OCI-LY7 (cell line): ENCODE measurements at regions not wholly inside any gene's neighbourhood (a gene's known extent, or its start where the extent isn't known, plus 50 kb on each side); places are given as distances from the start of the nearest gene placed in this dataset.

ENCODE experiments used
- BruUV-seq: library from RNA; stranded (reverse); fragments of 400-500 nt; replicated peaks from 2 replicates; lab custom pipeline; 2021; lab: Mats Ljungman, UMichigan
- CTCF ChIA-PET: fragments of 300-600 bp; sonication (Branson Sonifier 250); formaldehyde crosslinking; loops from one replicate; lab custom pipeline; 2022; ENCODE audit warnings: antibody characterized with exemption; ENCODE audit not compliant: unreplicated experiment; lab: Charles Lee
- POLR2A ChIA-PET: fragments of 300-600 bp; sonication (Branson Sonifier 250); formaldehyde crosslinking; loops from one replicate; lab custom pipeline; 2022; ENCODE audit warnings: antibody characterized with exemption; lab: Charles Lee
- DNase-seq: peaks from one replicate; pipeline ENCODE4 v3.0.0-alpha.2; 2015; ENCODE audit warnings: low spot score
- H2AFZ ChIP-seq: fragments of 200-600 bp; sonication (generic), shearing (Covaris generic); 2 replicates; pipeline ENCODE4 v1.6.1; 2014; ENCODE audit warnings: mild to moderate bottlenecking, antibody characterized with exemption, low read length, moderate library complexity
- H3K27ac ChIP-seq: fragments of 200-600 bp; sonication (generic); 2 replicates; pipeline ENCODE4 v1.5.1; 2014; ENCODE audit warnings: mixed run types, low read depth, mild to moderate bottlenecking, moderate library complexity, low read length, inconsistent platforms; ENCODE audit not compliant: poor library complexity, severe bottlenecking
- H3K36me3 ChIP-seq: fragments of 200-600 bp; sonication (generic); 2 replicates; pipeline ENCODE4 v1.6.1; 2014; ENCODE audit warnings: mild to moderate bottlenecking, antibody characterized with exemption, low read length, moderate library complexity, mixed read lengths; ENCODE audit not compliant: insufficient read depth
- H3K4me1 ChIP-seq: fragments of 200-600 bp; sonication (generic); 2 replicates; pipeline ENCODE4 v1.5.1; 2014; ENCODE audit warnings: mild to moderate bottlenecking, low read length; ENCODE audit not compliant: insufficient read depth, poor library complexity, severe bottlenecking
- H3K4me2 ChIP-seq: fragments of 200-600 bp; sonication (generic); 2 replicates; pipeline ENCODE4 v1.6.1; 2014; ENCODE audit warnings: mild to moderate bottlenecking, low read length
- H3K4me3 ChIP-seq: fragments of 200-600 bp; sonication (generic); 2 replicates; pipeline ENCODE4 v1.5.1; 2014; ENCODE audit warnings: mild to moderate bottlenecking, low read depth, low read length; ENCODE audit not compliant: poor library complexity, severe bottlenecking
- H3K79me2 ChIP-seq: fragments of 200-600 bp; sonication (generic); 2 replicates; pipeline ENCODE4 v1.6.1; 2016; ENCODE audit warnings: low read depth, mild to moderate bottlenecking, low read length, moderate library complexity, mixed read lengths; ENCODE audit not compliant: insufficient read depth
- H3K9me2 ChIP-seq: fragments of 200-600 bp; sonication (generic); 2 replicates; pipeline ENCODE4 v1.6.1; 2016; ENCODE audit warnings: mild to moderate bottlenecking, low read length, mixed read lengths; ENCODE audit not compliant: insufficient read depth
- H3K9me3 ChIP-seq: fragments of 200-600 bp; sonication (generic); 2 replicates; pipeline ENCODE4 v1.6.1; 2014; ENCODE audit warnings: mild to moderate bottlenecking, mixed run types, low read length, mixed read lengths
- H4K20me1 ChIP-seq: fragments of 200-600 bp; sonication (generic); 2 replicates; pipeline ENCODE4 v1.6.1; 2014; ENCODE audit warnings: mild to moderate bottlenecking, antibody characterized with exemption, low read length, moderate library complexity, mixed read lengths; ENCODE audit not compliant: insufficient read depth
- EZH2phosphoT487 ChIP-seq: fragments of 200-600 bp; sonication (generic); IDR thresholded peaks from 2 replicates; pipeline ENCODE4 v1.6.1; 2018; ENCODE audit warnings: low read depth, borderline replicate concordance, mild to moderate bottlenecking, mixed run types, antibody characterized with exemption, low read length, moderate library complexity, mixed read lengths
- intact Hi-C: fragments of 100-400 bp; cut with micrococcal nuclease; formaldehyde crosslinking; loops from one replicate; pipeline ENCODE4 v1.10.0; 2022; ENCODE audit not compliant: unreplicated experiment
- TF ChIP-seq, protein P1 (sequence below): fragments of 200-600 bp; sonication (generic); conservative IDR thresholded peaks from 2 replicates; pipeline ENCODE4 v1.5.1; 2014; ENCODE audit warnings: mild to moderate bottlenecking, antibody characterized with exemption, low read length, moderate library complexity, mixed read lengths

GRCh38 chr10:120984221-120984620, 133.1 kb downstream of the WDR11 start:
- Histone ChIP-seq H3K4me1 (no peaks in the 10 kb centered on the region), H4K20me1 (no peaks in the 10 kb centered on the region), H3K9me3 (no peaks in the 10 kb centered on the region), H3K27ac (no peak overlapping the region), H3K4me3 (no peak overlapping the region), H3K36me3 (no peaks in the 10 kb centered on the region), H3K9me2 (no peaks in the 10 kb centered on the region), H2AFZ (no peak overlapping the region), H3K4me2 (no peak overlapping the region), H3K79me2 (no peaks in the 10 kb centered on the region)
- intact Hi-C loops: no loop called here
- no TSS peak for BruUV-seq
- TF ChIP-seq EZH2phosphoT487: no peak
- TF ChIP-seq, protein P1, sequence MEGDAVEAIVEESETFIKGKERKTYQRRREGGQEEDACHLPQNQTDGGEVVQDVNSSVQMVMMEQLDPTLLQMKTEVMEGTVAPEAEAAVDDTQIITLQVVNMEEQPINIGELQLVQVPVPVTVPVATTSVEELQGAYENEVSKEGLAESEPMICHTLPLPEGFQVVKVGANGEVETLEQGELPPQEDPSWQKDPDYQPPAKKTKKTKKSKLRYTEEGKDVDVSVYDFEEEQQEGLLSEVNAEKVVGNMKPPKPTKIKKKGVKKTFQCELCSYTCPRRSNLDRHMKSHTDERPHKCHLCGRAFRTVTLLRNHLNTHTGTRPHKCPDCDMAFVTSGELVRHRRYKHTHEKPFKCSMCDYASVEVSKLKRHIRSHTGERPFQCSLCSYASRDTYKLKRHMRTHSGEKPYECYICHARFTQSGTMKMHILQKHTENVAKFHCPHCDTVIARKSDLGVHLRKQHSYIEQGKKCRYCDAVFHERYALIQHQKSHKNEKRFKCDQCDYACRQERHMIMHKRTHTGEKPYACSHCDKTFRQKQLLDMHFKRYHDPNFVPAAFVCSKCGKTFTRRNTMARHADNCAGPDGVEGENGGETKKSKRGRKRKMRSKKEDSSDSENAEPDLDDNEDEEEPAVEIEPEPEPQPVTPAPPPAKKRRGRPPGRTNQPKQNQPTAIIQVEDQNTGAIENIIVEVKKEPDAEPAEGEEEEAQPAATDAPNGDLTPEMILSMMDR: no peak
- ChIA-PET CTCF (no interaction called here), POLR2A (no interaction called here)
- no peak for DNase-seq

DNA sequence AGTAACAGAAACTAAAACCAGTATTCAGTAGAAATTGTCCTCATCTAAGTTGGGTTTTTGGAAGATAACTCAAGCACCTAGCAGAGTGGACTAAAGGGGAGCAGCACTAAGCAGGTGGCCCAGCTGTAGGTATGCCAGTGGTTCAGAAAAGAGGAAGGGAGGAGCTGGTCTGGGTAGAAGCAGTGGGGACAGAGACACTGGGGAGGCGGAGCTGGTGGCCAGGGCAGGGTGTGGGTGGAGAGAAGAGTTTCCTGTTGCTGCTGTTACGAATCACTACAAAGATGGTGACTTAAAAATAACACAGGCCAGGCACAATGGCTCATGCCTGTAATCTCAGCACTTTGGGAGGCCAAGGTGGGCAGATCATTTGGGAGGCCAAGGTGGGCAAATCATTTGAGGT, 136.2 kb downstream of the WDR11 start:
- no peak overlapping the region for H3K4me3 ChIP-seq
- no peak overlapping the region for H3K27ac ChIP-seq
- POLR2A ChIA-PET: interaction anchor here (0.6 kb wide), 1 partner anchor 1400 kb away, joined by 3 read pairs; no protein-coding TSS in a partner anchor
- no peak for DNase-seq
- TF ChIP-seq EZH2phosphoT487: no peak
- TF ChIP-seq, protein P1: no peak
- no TSS peak for BruUV-seq
- no peak overlapping the region for H3K4me2 ChIP-seq
- no peaks in the 10 kb centered on the region for H3K9me2 ChIP-seq
- no peak overlapping the region for H2AFZ ChIP-seq
- H3K9me3 ChIP-seq: no peaks in the 10 kb centered on the region
- no peaks in the 10 kb centered on the region for H3K79me2 ChIP-seq
- CTCF ChIA-PET: no interaction called here
- intact Hi-C loops: no loop called here
- H3K4me1 ChIP-seq: no peaks in the 10 kb centered on the region
- no peaks in the 10 kb centered on the region for H4K20me1 ChIP-seq
- no peaks in the 10 kb centered on the region for H3K36me3 ChIP-seq

DNA sequence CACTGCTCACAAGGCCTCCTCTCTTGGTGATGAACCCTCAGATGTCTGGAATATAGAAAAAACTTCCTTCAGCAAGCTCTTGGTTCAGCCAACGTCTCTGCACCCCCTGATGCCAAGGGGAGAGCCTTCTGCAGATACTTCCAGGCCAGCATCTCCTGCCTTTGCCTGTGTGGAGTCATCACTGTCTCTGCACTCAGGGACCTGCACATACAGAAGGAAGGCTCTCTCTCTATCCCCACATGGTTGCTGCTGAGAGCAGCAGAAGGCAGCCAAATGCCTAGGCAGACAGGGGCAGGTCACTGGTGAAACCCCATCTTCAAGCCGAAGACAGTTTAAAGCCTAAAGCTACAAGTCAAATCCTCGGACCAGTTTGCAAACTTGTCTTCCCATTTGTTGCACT, 137.6 kb downstream of the WDR11 start:
- H2AFZ ChIP-seq: no peak overlapping the region
- no peak overlapping the region for H3K4me3 ChIP-seq
- TF ChIP-seq, protein P1: no peak
- no peak for TF ChIP-seq EZH2phosphoT487
- H3K9me2 ChIP-seq: no peaks in the 10 kb centered on the region
- BruUV-seq: no TSS peak
- DNase-seq: no peak
- no peaks in the 10 kb centered on the region for H4K20me1 ChIP-seq
- CTCF ChIA-PET: no interaction called here
- no peaks in the 10 kb centered on the region for H3K4me1 ChIP-seq
- no peaks in the 10 kb centered on the region for H3K9me3 ChIP-seq
- POLR2A ChIA-PET: interaction anchor here (0.7 kb wide), 1 partner anchor 13 kb away, joined by 3 read pairs; no protein-coding TSS in a partner anchor
- H3K79me2 ChIP-seq: no peaks in the 10 kb centered on the region
- no peaks in the 10 kb centered on the region for H3K36me3 ChIP-seq
- no peak overlapping the region for H3K27ac ChIP-seq
- intact Hi-C loops: no loop called here
- no peak overlapping the region for H3K4me2 ChIP-seq
